ENCODE measurements at regions not wholly inside any gene's neighbourhood (a gene's known extent, or its start where the extent isn't known, plus 50 kb on each side); places are given as distances from the start of the nearest gene placed in this dataset.

- TF ChIP-seq RAD21 (IDR thresholded peaks at IDR 0.05; ENCODE audit: low read depth) (no peak), REST (IDR thresholded peaks at IDR 0.05; ENCODE audit: low read depth) (no peak), TEAD4 (IDR thresholded peaks at IDR 0.05) (no peak), USF1 (IDR thresholded peaks at IDR 0.05) (no peak), CEBPB (IDR thresholded peaks at IDR 0.05) (no peak), TAF1 (IDR thresholded peaks at IDR 0.05; ENCODE audit: low read depth) (no peak), ZBTB7A (IDR thresholded peaks at IDR 0.05; ENCODE audit: low read depth) (no peak), EP300 (IDR thresholded peaks at IDR 0.05; ENCODE audit: borderline replicate concordance) (no peak), NFIC (IDR thresholded peaks at IDR 0.05) (no peak), TCF12 (IDR thresholded peaks at IDR 0.05; ENCODE audit: low read depth) (no peak), CREB1 (IDR thresholded peaks at IDR 0.05; ENCODE audit: low read depth) (no peak), YY1 (IDR thresholded peaks at IDR 0.05; ENCODE audit: low read depth) (no peak), FOXM1 (IDR thresholded peaks at IDR 0.05; ENCODE audit: borderline replicate concordance, low read depth) (no peak), EGR1 (IDR thresholded peaks at IDR 0.05) (no peak)
- TF ChIP-seq, protein P1, sequence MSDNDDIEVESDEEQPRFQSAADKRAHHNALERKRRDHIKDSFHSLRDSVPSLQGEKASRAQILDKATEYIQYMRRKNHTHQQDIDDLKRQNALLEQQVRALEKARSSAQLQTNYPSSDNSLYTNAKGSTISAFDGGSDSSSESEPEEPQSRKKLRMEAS (IDR thresholded peaks at IDR 0.05): no peak
Measured at GRCh38 chr6:121809211-121809610, 373.8 kb downstream of the GJA1 start.

DNA sequence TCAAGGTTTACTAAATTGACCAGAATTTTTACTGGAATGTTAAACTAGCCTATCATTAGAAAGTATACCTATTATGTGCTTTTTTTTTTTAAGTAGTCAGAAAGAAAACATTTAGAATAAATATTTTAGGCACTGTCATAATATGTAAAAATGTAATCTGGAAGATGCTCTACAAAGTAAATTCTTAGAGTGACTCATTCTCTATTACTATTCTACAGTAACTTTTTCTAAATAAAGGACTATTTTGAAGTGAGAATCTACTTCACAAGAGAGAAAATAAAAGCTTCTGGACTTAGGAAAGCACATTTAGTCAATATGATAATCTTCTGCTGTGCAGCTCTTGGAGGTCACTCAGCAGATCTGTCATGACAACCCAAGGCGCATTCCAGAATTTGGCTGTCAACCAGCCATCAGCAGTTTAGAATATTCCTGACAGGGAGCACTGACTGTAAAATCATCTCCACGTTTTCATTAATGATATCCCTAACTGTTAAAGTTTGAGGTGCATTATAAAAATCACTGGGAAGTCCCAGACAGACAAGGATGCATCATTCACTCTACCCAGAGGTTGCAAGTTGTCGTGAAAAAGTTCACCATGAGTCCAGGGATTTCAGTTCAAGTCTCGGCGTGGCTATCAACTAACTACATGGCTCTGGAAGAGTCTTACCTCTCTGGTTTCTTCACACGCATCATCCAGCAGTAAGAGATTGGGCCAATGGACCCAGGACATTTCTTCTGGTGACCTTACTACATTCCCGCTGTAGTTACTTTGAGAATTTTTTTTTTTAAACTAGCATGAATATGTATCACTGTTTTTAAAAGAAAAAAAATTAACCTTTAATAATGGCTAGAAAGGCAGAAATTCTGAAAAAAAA, 374.9 kb downstream of the GJA1 start:
- TF ChIP-seq USF1 (IDR thresholded peaks at IDR 0.05) (no peak), TCF12 (IDR thresholded peaks at IDR 0.05; ENCODE audit: low read depth) (no peak), FOXM1 (IDR thresholded peaks at IDR 0.05; ENCODE audit: borderline replicate concordance, low read depth) (no peak), RAD21 (IDR thresholded peaks at IDR 0.05; ENCODE audit: low read depth) (no peak), CEBPB (IDR thresholded peaks at IDR 0.05) (no peak), YY1 (IDR thresholded peaks at IDR 0.05; ENCODE audit: low read depth) (no peak), CREB1 (IDR thresholded peaks at IDR 0.05; ENCODE audit: low read depth) (no peak), NFIC (IDR thresholded peaks at IDR 0.05) (no peak), EGR1 (IDR thresholded peaks at IDR 0.05) (no peak), ZBTB7A (IDR thresholded peaks at IDR 0.05; ENCODE audit: low read depth) (no peak), EP300 (IDR thresholded peaks at IDR 0.05; ENCODE audit: borderline replicate concordance) (no peak), REST (IDR thresholded peaks at IDR 0.05; ENCODE audit: low read depth) (no peak), TEAD4 (IDR thresholded peaks at IDR 0.05) (no peak)
- TF ChIP-seq, protein P1 (IDR thresholded peaks at IDR 0.05): no peak

DNA sequence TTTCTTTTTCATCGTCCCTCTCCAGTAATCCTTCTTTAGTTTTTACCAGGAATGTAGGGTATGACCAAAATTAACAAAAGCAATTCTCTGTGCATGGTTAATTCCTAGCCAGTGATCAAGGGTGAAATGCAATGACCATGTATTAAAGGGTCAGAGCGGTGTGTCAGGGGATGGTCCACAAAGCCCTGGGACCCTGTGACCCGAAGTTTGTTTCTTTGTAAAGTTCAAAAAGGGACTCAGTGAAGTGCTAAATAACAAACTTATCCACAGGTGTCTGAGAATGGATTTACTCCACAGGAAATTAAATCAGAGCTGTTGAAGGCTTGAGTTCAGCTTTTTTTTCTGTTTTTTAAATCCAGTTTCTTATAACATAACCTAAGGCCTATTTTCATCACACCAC, 375.7 kb downstream of the GJA1 start:
- TF ChIP-seq TCF12 (IDR thresholded peaks at IDR 0.05; ENCODE audit: low read depth) (no peak), EP300 (IDR thresholded peaks at IDR 0.05; ENCODE audit: borderline replicate concordance) (no peak), EGR1 (IDR thresholded peaks at IDR 0.05) (no peak), USF1 (IDR thresholded peaks at IDR 0.05) (no peak), RAD21 (IDR thresholded peaks at IDR 0.05; ENCODE audit: low read depth) (no peak), REST (IDR thresholded peaks at IDR 0.05; ENCODE audit: low read depth) (no peak), NFIC (IDR thresholded peaks at IDR 0.05) (no peak), CEBPB (IDR thresholded peaks at IDR 0.05) (no peak), CREB1 (IDR thresholded peaks at IDR 0.05; ENCODE audit: low read depth) (no peak), YY1 (IDR thresholded peaks at IDR 0.05; ENCODE audit: low read depth) (no peak), FOXM1 (IDR thresholded peaks at IDR 0.05; ENCODE audit: borderline replicate concordance, low read depth) (no peak), TEAD4 (IDR thresholded peaks at IDR 0.05) (no peak)

Data from Ishikawa (cell line).